ENCODE measurements at regions not wholly inside any gene's neighbourhood (a gene's known extent, or its start where the extent isn't known, plus 50 kb on each side); places are given as distances from the start of the nearest gene placed in this dataset.

- no peak for TF ChIP-seq EZH2 (IDR thresholded peaks at IDR 0.05; ENCODE audit: borderline replicate concordance, low read depth, low read length, poor library complexity, severe bottlenecking)
- TF ChIP-seq CTCF (conservative IDR thresholded peaks at IDR 0.05; ENCODE audit: low read depth, low read length), result no peak
Measured at GRCh38 chr4:58940167-58940566, 1830.0 kb upstream of the IGFBP7 start.
